ENCODE measurements at regions not wholly inside any gene's neighbourhood (a gene's known extent, or its start where the extent isn't known, plus 50 kb on each side); places are given as distances from the start of the nearest gene placed in this dataset.
A peak's percentile ranks its signal among the peaks of the same experiment; 100 is the strongest.
"Not testable (repeated sequence)": the region's sequence is repeated elsewhere in the genome, so short reads cannot be mapped to it uniquely, and the experiment has no call there.

GRCh38 chr2:128598260-128598659 lies 279.6 kb upstream of the HS6ST1 start:
- not testable (repeated sequence) for H3K27ac Mint-ChIP-seq; H3K27me3 Mint-ChIP-seq; H3K4me1 Mint-ChIP-seq (ENCODE audit: low read depth); H3K36me3 Mint-ChIP-seq (ENCODE audit: low read depth); H3K4me3 Mint-ChIP-seq; H3K9me3 Mint-ChIP-seq; DNase-seq

- no peaks in the 10 kb centered on the region for H3K4me1 Mint-ChIP-seq (ENCODE audit: low read depth)
- no peaks in the 10 kb centered on the region for H3K36me3 Mint-ChIP-seq (ENCODE audit: low read depth)
- no peak overlapping the region for H3K4me3 Mint-ChIP-seq
- H3K27me3 Mint-ChIP-seq = no peaks in the 10 kb centered on the region
- H3K9me3 Mint-ChIP-seq = no peaks in the 10 kb centered on the region
- H3K27ac Mint-ChIP-seq = no peak overlapping the region
- no peak for DNase-seq
Measured at GRCh38 chr2:128598862-128599441, 280.3 kb upstream of the HS6ST1 start.

- Mint-ChIP-seq H3K4me1 (ENCODE audit: low read depth) (no peaks in the 10 kb centered on the region), H3K9me3 (no peaks in the 10 kb centered on the region), H3K27ac (no peak overlapping the region), H3K4me3 (no peak overlapping the region), H3K27me3 (no peaks in the 10 kb centered on the region), H3K36me3 (ENCODE audit: low read depth) (no peaks in the 10 kb centered on the region)
- DNase-seq = peak; percentile 6
Measured at GRCh38 chr2:128599700-128600099, 281.0 kb upstream of the HS6ST1 start.

- Mint-ChIP-seq H3K27ac (no peak overlapping the region), H3K27me3 (no peaks in the 10 kb centered on the region), H3K36me3 (ENCODE audit: low read depth) (no peaks in the 10 kb centered on the region), H3K9me3 (no peaks in the 10 kb centered on the region), H3K4me1 (ENCODE audit: low read depth) (no peaks in the 10 kb centered on the region), H3K4me3 (no peak overlapping the region)
- peak; percentile 7 for DNase-seq
Measured at GRCh38 chr2:128600581-128601297, 282.1 kb upstream of the HS6ST1 start.

GRCh38 chr2:128601298-128602037 lies 282.8 kb upstream of the HS6ST1 start:
- Mint-ChIP-seq H3K27me3 (no peaks in the 10 kb centered on the region), H3K36me3 (ENCODE audit: low read depth) (no peaks in the 10 kb centered on the region), H3K9me3 (no peaks in the 10 kb centered on the region), H3K4me3 (no peak overlapping the region), H3K4me1 (ENCODE audit: low read depth) (no peaks in the 10 kb centered on the region), H3K27ac (no peak overlapping the region)
- DNase-seq = peak; percentile 5

- no peak for DNase-seq
- no peaks in the 10 kb centered on the region for H3K27me3 Mint-ChIP-seq
- H3K4me1 Mint-ChIP-seq (ENCODE audit: low read depth) = no peaks in the 10 kb centered on the region
Measured at GRCh38 chr2:128602038-128602698, 283.5 kb upstream of the HS6ST1 start.

GRCh38 chr2:128602699-128603101 lies 284.0 kb upstream of the HS6ST1 start:
- no peak overlapping the region for H3K4me3 Mint-ChIP-seq
- H3K4me1 Mint-ChIP-seq (ENCODE audit: low read depth) = no peaks in the 10 kb centered on the region
- H3K36me3 Mint-ChIP-seq (ENCODE audit: low read depth) = no peaks in the 10 kb centered on the region
- H3K27me3 Mint-ChIP-seq = no peaks in the 10 kb centered on the region
- peak; percentile 0 for DNase-seq
- H3K27ac Mint-ChIP-seq = no peak overlapping the region
- H3K9me3 Mint-ChIP-seq = no peaks in the 10 kb centered on the region

More at GRCh38 chr2:128602038-128602698, 283.5 kb upstream of the HS6ST1 start:
- H3K9me3 Mint-ChIP-seq = no peaks in the 10 kb centered on the region
- no peak overlapping the region for H3K4me3 Mint-ChIP-seq
- H3K27ac Mint-ChIP-seq = no peak overlapping the region
- no peaks in the 10 kb centered on the region for H3K36me3 Mint-ChIP-seq (ENCODE audit: low read depth)

- H3K27ac Mint-ChIP-seq = no peak overlapping the region
- H3K36me3 Mint-ChIP-seq (ENCODE audit: low read depth) = no peaks in the 10 kb centered on the region
- H3K9me3 Mint-ChIP-seq = no peaks in the 10 kb centered on the region
- DNase-seq = peak; percentile 22
- H3K4me3 Mint-ChIP-seq = no peak overlapping the region
- no peaks in the 10 kb centered on the region for H3K4me1 Mint-ChIP-seq (ENCODE audit: low read depth)
- H3K27me3 Mint-ChIP-seq = no peaks in the 10 kb centered on the region
Measured at GRCh38 chr2:128603411-128603924, 284.8 kb upstream of the HS6ST1 start.

- no peak for DNase-seq
- no peaks in the 10 kb centered on the region for H3K36me3 Mint-ChIP-seq (ENCODE audit: low read depth)
- no peaks in the 10 kb centered on the region for H3K9me3 Mint-ChIP-seq
- H3K27me3 Mint-ChIP-seq = no peaks in the 10 kb centered on the region
- H3K4me3 Mint-ChIP-seq = no peak overlapping the region
- H3K27ac Mint-ChIP-seq = no peak overlapping the region
- no peaks in the 10 kb centered on the region for H3K4me1 Mint-ChIP-seq (ENCODE audit: low read depth)
Measured at GRCh38 chr2:128604045-128604444, 285.4 kb upstream of the HS6ST1 start.

DNA sequence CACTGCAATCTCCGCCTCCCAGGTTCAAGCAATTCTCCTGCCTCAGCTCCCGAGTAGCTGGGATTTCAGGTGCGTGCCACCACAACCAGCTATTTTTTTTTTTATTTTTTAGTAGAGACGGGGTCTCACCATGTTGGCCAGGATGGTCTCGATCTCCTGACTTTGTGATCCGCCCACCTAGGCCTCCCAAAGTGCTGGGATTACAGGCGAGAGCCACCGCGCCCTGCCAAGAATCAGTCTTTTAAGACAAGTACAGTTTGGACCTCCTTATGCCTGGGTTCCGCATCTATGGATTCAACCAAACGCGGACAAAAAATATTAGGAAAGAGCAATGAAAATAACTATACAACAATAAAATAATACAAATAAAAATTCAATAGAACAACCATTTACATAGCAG lies 285.9 kb upstream of the HS6ST1 start:
- not testable (repeated sequence) for H3K27me3 Mint-ChIP-seq; H3K36me3 Mint-ChIP-seq (ENCODE audit: low read depth); H3K4me3 Mint-ChIP-seq; H3K4me1 Mint-ChIP-seq (ENCODE audit: low read depth); DNase-seq; H3K27ac Mint-ChIP-seq; H3K9me3 Mint-ChIP-seq

GRCh38 chr2:128605421-128605820 lies 286.8 kb upstream of the HS6ST1 start:
- no peaks in the 10 kb centered on the region for H3K4me1 Mint-ChIP-seq (ENCODE audit: low read depth)

DNA sequence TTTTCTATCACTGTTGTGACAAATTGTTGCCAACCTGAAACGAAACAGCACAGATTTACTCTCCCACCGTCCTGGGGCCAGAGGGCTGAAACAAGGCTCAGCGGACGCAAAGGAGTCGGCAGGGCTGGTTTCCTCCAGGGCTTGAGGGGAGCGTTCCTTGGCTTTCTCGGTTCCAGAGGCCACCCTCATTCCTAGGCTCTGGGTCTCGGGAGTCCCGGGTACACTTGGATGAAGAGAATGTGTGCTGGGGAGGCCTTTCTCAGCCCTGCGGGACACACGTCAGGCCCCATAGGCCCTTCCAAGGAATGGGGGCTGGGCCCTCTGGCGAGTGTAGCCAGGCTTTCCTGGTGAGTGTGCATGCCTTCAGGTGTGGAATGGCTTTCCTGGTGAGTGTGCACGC lies 287.3 kb upstream of the HS6ST1 start:
- Mint-ChIP-seq H3K27ac (no peak overlapping the region), H3K4me3 (no peak overlapping the region), H3K9me3 (no peaks in the 10 kb centered on the region), H3K27me3 (no peaks in the 10 kb centered on the region), H3K36me3 (ENCODE audit: low read depth) (no peaks in the 10 kb centered on the region), H3K4me1 (ENCODE audit: low read depth) (no peaks in the 10 kb centered on the region)
- DNase-seq = peak; percentile 9

More at GRCh38 chr2:128605421-128605820, 286.8 kb upstream of the HS6ST1 start:
- Mint-ChIP-seq H3K4me3 (no peak overlapping the region), H3K9me3 (no peaks in the 10 kb centered on the region), H3K36me3 (ENCODE audit: low read depth) (no peaks in the 10 kb centered on the region), H3K27me3 (no peaks in the 10 kb centered on the region), H3K27ac (no peak overlapping the region)
- DNase-seq = peak; percentile 8

- Mint-ChIP-seq H3K9me3 (no peaks in the 10 kb centered on the region), H3K4me3 (no peak overlapping the region), H3K27me3 (no peaks in the 10 kb centered on the region), H3K27ac (no peak overlapping the region), H3K36me3 (ENCODE audit: low read depth) (no peaks in the 10 kb centered on the region), H3K4me1 (ENCODE audit: low read depth) (no peaks in the 10 kb centered on the region)
- DNase-seq = peak; percentile 19
Measured at GRCh38 chr2:128606837-128607236, 288.2 kb upstream of the HS6ST1 start.

DNA sequence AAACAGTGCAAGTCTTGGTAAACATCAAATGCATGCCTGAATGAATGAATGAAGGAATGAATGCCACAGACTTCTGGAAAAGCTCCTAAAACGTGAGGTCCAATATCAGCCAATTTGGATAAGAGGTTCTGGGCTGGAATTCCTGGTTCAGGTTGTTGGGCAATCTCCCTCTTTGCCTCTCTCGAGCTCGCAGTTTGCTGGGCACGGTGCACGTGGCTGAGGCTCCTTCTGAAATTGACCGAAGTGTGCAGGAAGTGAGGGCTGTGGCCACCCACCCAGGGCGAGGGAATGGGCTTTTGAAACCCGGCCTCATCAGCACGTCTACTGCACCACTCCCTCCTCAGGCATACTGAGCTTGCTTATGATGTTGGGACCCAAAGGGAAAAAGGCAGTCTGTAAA lies 288.8 kb upstream of the HS6ST1 start:
- no peak for DNase-seq
- H3K4me3 Mint-ChIP-seq = no peak overlapping the region
- H3K27me3 Mint-ChIP-seq = no peaks in the 10 kb centered on the region
- no peaks in the 10 kb centered on the region for H3K4me1 Mint-ChIP-seq (ENCODE audit: low read depth)
- no peaks in the 10 kb centered on the region for H3K36me3 Mint-ChIP-seq (ENCODE audit: low read depth)
- H3K9me3 Mint-ChIP-seq = no peaks in the 10 kb centered on the region
- H3K27ac Mint-ChIP-seq = no peak overlapping the region
